ENCODE measurements at regions not wholly inside any gene's neighbourhood (a gene's known extent, or its start where the extent isn't known, plus 50 kb on each side); places are given as distances from the start of the nearest gene placed in this dataset.

GRCh38 chr22:19628038-19628776 lies 86.1 kb upstream of the SEPTIN5 start:
- H3K27me3 ChIP-seq (replicated peaks in 1 of 7), result peaks cover 0 to 42% (median 0%) of the 10 kb centered on the region in 7 donors
- no peak overlapping the region for H3K27ac ChIP-seq
- 75 to 83% (median 78%) methylated on average over 11 of the region's 11 CpGs for WGBS, 5 donors
- no peak overlapping the region for H3K4me3 ChIP-seq
- no peak for DNase-seq
- intact Hi-C loops (cut with DNase I; ENCODE audit: low total_unique reads), result loop anchor here (10.0 kb wide), 1 partner anchor 133 kb away; no protein-coding TSS in a partner anchor
- peaks cover 0 to 10% (median 4%) of the 10 kb centered on the region in 6 donors for H3K4me1 ChIP-seq
- no peaks in the 10 kb centered on the region for H3K9me3 ChIP-seq
- TF ChIP-seq CTCF (IDR thresholded peaks at IDR 0.05 in 8 of 11, conservative IDR thresholded peaks at IDR 0.05 in 3 of 11) (no peak), POLR2AphosphoS5 (IDR thresholded peaks at IDR 0.05) (no peak), POLR2A (IDR thresholded peaks at IDR 0.05) (no peak)
- no peaks in the 10 kb centered on the region for H3K36me3 ChIP-seq

GRCh38 chr22:19629331-19629719 lies 85.0 kb upstream of the SEPTIN5 start:
- intact Hi-C loops (cut with DNase I; ENCODE audit: low total_unique reads), result loop anchor here (10.0 kb wide), 1 partner anchor 135 kb away; no protein-coding TSS in a partner anchor
- Histone ChIP-seq H3K36me3 (no peaks in the 10 kb centered on the region), H3K4me3 (no peak overlapping the region), H3K9me3 (no peaks in the 10 kb centered on the region), H3K4me1 (peaks cover 0 to 10% (median 4%) of the 10 kb centered on the region in 6 donors), H3K27me3 (replicated peaks in 1 of 7) (peaks cover 0 to 42% (median 0%) of the 10 kb centered on the region in 7 donors), H3K27ac (no peak overlapping the region)
- DNase-seq, result no peak
- WGBS, 5 donors, result 57 to 84% (median 79%) methylated on average over 12 of the region's 12 CpGs
- TF ChIP-seq POLR2AphosphoS5 (IDR thresholded peaks at IDR 0.05), result no peak
- TF ChIP-seq POLR2A (IDR thresholded peaks at IDR 0.05), result no peak
- TF ChIP-seq CTCF (IDR thresholded peaks at IDR 0.05 in 8 of 11, conservative IDR thresholded peaks at IDR 0.05 in 3 of 11), result no peak

GRCh38 chr22:19629720-19630419 lies 84.4 kb upstream of the SEPTIN5 start:
- WGBS, 5 donors, result 20 to 27% (median 21%) methylated on average over 13 of the region's 13 CpGs
- H3K36me3 ChIP-seq, result no peaks in the 10 kb centered on the region
- H3K27me3 ChIP-seq (replicated peaks in 1 of 7), result peaks cover 0 to 42% (median 0%) of the 10 kb centered on the region in 7 donors
- H3K4me3 ChIP-seq, result no peak overlapping the region
- no peaks in the 10 kb centered on the region for H3K9me3 ChIP-seq
- peaks cover 0 to 10% (median 4%) of the 10 kb centered on the region in 6 donors for H3K4me1 ChIP-seq
- intact Hi-C loops (cut with DNase I; ENCODE audit: low total_unique reads), result loop anchor here (10.0 kb wide), 1 partner anchor 135 kb away; no protein-coding TSS in a partner anchor
- TF ChIP-seq CTCF (IDR thresholded peaks at IDR 0.05 in 8 of 11, conservative IDR thresholded peaks at IDR 0.05 in 3 of 11) (peak; percentile 83 to 97 (median 93)), POLR2AphosphoS5 (IDR thresholded peaks at IDR 0.05) (peak in 2 of 3 donors; percentile 39 to 41), POLR2A (IDR thresholded peaks at IDR 0.05) (no peak)
- DNase-seq, result peak; percentile 92
- no peak overlapping the region for H3K27ac ChIP-seq

GRCh38 chr22:19630614-19631013 lies 83.7 kb upstream of the SEPTIN5 start:
- intact Hi-C loops (cut with DNase I; ENCODE audit: low total_unique reads), result no loop called here
- DNase-seq, result no peak
- 78 to 91% (median 84%) methylated on average over 5 of the region's 5 CpGs for WGBS, 5 donors
- Histone ChIP-seq H3K36me3 (no peaks in the 10 kb centered on the region), H3K4me1 (peaks cover 0 to 10% (median 4%) of the 10 kb centered on the region in 6 donors), H3K27ac (no peak overlapping the region), H3K9me3 (no peaks in the 10 kb centered on the region), H3K27me3 (replicated peaks in 1 of 7) (peaks cover 0 to 37% (median 0%) of the 10 kb centered on the region in 7 donors), H3K4me3 (no peak overlapping the region)
- TF ChIP-seq POLR2AphosphoS5 (IDR thresholded peaks at IDR 0.05) (no peak), POLR2A (IDR thresholded peaks at IDR 0.05) (no peak), CTCF (IDR thresholded peaks at IDR 0.05 in 8 of 11, conservative IDR thresholded peaks at IDR 0.05 in 3 of 11) (no peak)
